ENCODE measurements at regions not wholly inside any gene's neighbourhood (a gene's known extent, or its start where the extent isn't known, plus 50 kb on each side); places are given as distances from the start of the nearest gene placed in this dataset.

GRCh38 chr12:125786143-125786542 is 720.9 kb downstream of the AACS start:
- no peaks in the 10 kb centered on the region for H3K4me1 ChIP-seq (replicated peaks in 1 of 4; ENCODE audit: control insufficient read depth in 3 of 4, insufficient read depth in 4 of 4, low read length in 3 of 4)
- no peak overlapping the region for H2BK20ac ChIP-seq (ENCODE audit: low read length)
- H3K9ac ChIP-seq (replicated peaks in 1 of 4; ENCODE audit: extremely low read depth in 1 of 4, low read depth in 3 of 4, low read length in 3 of 4), result no peak overlapping the region
- H2BK5ac ChIP-seq (ENCODE audit: low read depth, low read length), result no peak overlapping the region
- ChIA-PET CTCF (ENCODE audit: partially characterized antibody) (interaction anchor here (1.0 to 1.1 kb wide), 2 partner anchors 26 to 116 kb away, joined by 3 to 4 read pairs; no protein-coding TSS in a partner anchor), POLR2A (ENCODE audit: partially characterized antibody) (no interaction called here)
- H3K18ac ChIP-seq (ENCODE audit: extremely low read depth, low read length), result no peak overlapping the region
- H3K4me2 ChIP-seq (ENCODE audit: insufficient read depth in 1 of 2, low read depth in 2 of 2, low read length in 2 of 2), result no peak overlapping the region
- DNase-seq (ENCODE audit: low read depth in 1 of 2, low spot score in 2 of 2) (no peak), FAIRE-seq (no peak)
- H2AFZ ChIP-seq (ENCODE audit: low read length), result no peak overlapping the region
- no peaks in the 10 kb centered on the region for H4K20me1 ChIP-seq (replicated peaks in 1 of 2; ENCODE audit: control insufficient read depth in 1 of 2, insufficient read depth in 2 of 2, low read length in 2 of 2)
- WGBS, 2 experiments (ENCODE audit: extremely low coverage in 1 of 2, insufficient coverage in 1 of 2, insufficient read length in 1 of 2, insufficient replicate concordance in 2 of 2, low coverage in 1 of 2, low lambda C conversion rate in 2 of 2, missing lambda C conversion rate in 1 of 2), result 88% methylated on average over 2 of the region's 2 CpGs; no CpG with 5 or more reads in 1 of the 2 experiments
- H3K23ac ChIP-seq (ENCODE audit: insufficient read length), result no peak overlapping the region
- H4K91ac ChIP-seq (replicated peaks; ENCODE audit: insufficient read length, low read length), result no peak overlapping the region
- no peak overlapping the region for H4K8ac ChIP-seq (ENCODE audit: extremely low read depth, insufficient read depth, low read length)
- H2BK12ac ChIP-seq (ENCODE audit: low read depth, low read length), result no peak overlapping the region
- H3K79me1 ChIP-seq (ENCODE audit: low read depth, low read length), result no peaks in the 10 kb centered on the region
- no peak overlapping the region for H3K56ac ChIP-seq (replicated peaks; ENCODE audit: insufficient read length, low read depth, low read length)
- no peak overlapping the region for H4K5ac ChIP-seq (ENCODE audit: insufficient read length, low read depth, low read length)
- H3K4ac ChIP-seq (replicated peaks; ENCODE audit: insufficient read length, low read depth, low read length), result no peak overlapping the region
- TF ChIP-seq HDAC6 (IDR thresholded peaks at IDR 0.05; ENCODE audit: low read depth, low read length) (no peak), TEAD4 (IDR thresholded peaks at IDR 0.05; ENCODE audit: low read depth, low read length) (no peak), POU5F1 (IDR thresholded peaks at IDR 0.05; ENCODE audit: low read depth, low read length) (no peak), POLR2A (IDR thresholded peaks at IDR 0.05; ENCODE audit: control extremely low read depth in 1 of 2, low read depth in 2 of 2, low read length in 2 of 2) (no peak), CHD1 (IDR thresholded peaks at IDR 0.05; ENCODE audit: low read depth, low read length) (no peak), EZH2 (IDR thresholded peaks at IDR 0.05; ENCODE audit: low read depth, low read length, severe bottlenecking) (no peak)
- no peak overlapping the region for H3K27ac ChIP-seq (ENCODE audit: low read depth, low read length)
- no peak overlapping the region for H2AK5ac ChIP-seq (ENCODE audit: low read depth, low read length)
- no peaks in the 10 kb centered on the region for H3K79me2 ChIP-seq (ENCODE audit: control insufficient read depth in 1 of 2, insufficient read depth in 2 of 2, low read length in 2 of 2)
- no peak overlapping the region for H2BK15ac ChIP-seq (ENCODE audit: low read length)
- no peaks in the 10 kb centered on the region for H3K36me3 ChIP-seq (ENCODE audit: control insufficient read depth in 2 of 4, insufficient read depth in 4 of 4, low read length in 3 of 4)
- no peak overlapping the region for H3K4me3 ChIP-seq (ENCODE audit: extremely low read depth in 1 of 4, insufficient read depth in 2 of 4, low read depth in 3 of 4, low read length in 4 of 4)
- H3K14ac ChIP-seq (ENCODE audit: insufficient read length), result no peak overlapping the region
- H3K23me2 ChIP-seq (ENCODE audit: low read depth, low read length), result no peaks in the 10 kb centered on the region
- H3K27me3 ChIP-seq (replicated peaks in 1 of 4; ENCODE audit: control insufficient read depth in 3 of 4, extremely low read depth in 1 of 4, insufficient read depth in 3 of 4, low read length in 3 of 4), result no peaks in the 10 kb centered on the region
- H2BK120ac ChIP-seq (replicated peaks; ENCODE audit: low read depth, low read length), result no peak overlapping the region
- H3K9me3 ChIP-seq (ENCODE audit: insufficient read depth in 2 of 2, low read depth in 1 of 2, low read length in 1 of 2), result peaks cover 13 to 14% of the 10 kb centered on the region in 2 experiments; a peak in 3 of 4 replicates
